Islet precursor cell (in vitro differentiated cells): ENCODE measurements at regions not wholly inside any gene's neighbourhood (a gene's known extent, or its start where the extent isn't known, plus 50 kb on each side); places are given as distances from the start of the nearest gene placed in this dataset.
"Not testable (repeated sequence)": the region's sequence is repeated elsewhere in the genome, so short reads cannot be mapped to it uniquely, and the experiment has no call there.

Experiments
- DNase-seq: peaks from one replicate; pipeline ENCODE4 v3.0.0-alpha.2; 2018

GRCh38 chr18:1048032-1048431 lies 143.4 kb downstream of the ADCYAP1 start:
- no peak for DNase-seq

GRCh38 chr18:1049173-1049572 lies 144.5 kb downstream of the ADCYAP1 start:
- no peak for DNase-seq

- no peak for DNase-seq
These were observed 145.5 kb downstream of the ADCYAP1 start for GRCh38 chr18:1050012-1050657.

- no peak for DNase-seq
These were observed 147.6 kb downstream of the ADCYAP1 start for GRCh38 chr18:1052301-1052700.

- DNase-seq: no peak
These were observed 149.0 kb downstream of the ADCYAP1 start for GRCh38 chr18:1053331-1054315.

- DNase-seq: no peak
These were observed 151.7 kb downstream of the ADCYAP1 start for GRCh38 chr18:1056404-1056803.

- no peak for DNase-seq
These were observed 152.7 kb downstream of the ADCYAP1 start for GRCh38 chr18:1057367-1057766.

- DNase-seq: peak; percentile 56
These were observed 157.9 kb downstream of the ADCYAP1 start for GRCh38 chr18:1062588-1062987.

- no peak for DNase-seq
These were observed 170.7 kb downstream of the ADCYAP1 start for GRCh38 chr18:1075322-1075721.

GRCh38 chr18:1075876-1076275 lies 171.2 kb downstream of the ADCYAP1 start:
- DNase-seq: no peak

GRCh38 chr18:1078301-1078700 lies 173.6 kb downstream of the ADCYAP1 start:
- peak; percentile 48 for DNase-seq

- DNase-seq: not testable (repeated sequence)
These were observed 179.0 kb downstream of the ADCYAP1 start for GRCh38 chr18:1083675-1084074.

- DNase-seq: no peak
These were observed 186.1 kb downstream of the ADCYAP1 start for GRCh38 chr18:1090758-1091157.

GRCh38 chr18:1092228-1092627 lies 187.6 kb downstream of the ADCYAP1 start:
- peak; percentile 59 for DNase-seq

- no peak for DNase-seq
These were observed 189.7 kb downstream of the ADCYAP1 start for GRCh38 chr18:1094409-1094808.

- not testable (repeated sequence) for DNase-seq
These were observed 193.5 kb downstream of the ADCYAP1 start for GRCh38 chr18:1097991-1098735.

GRCh38 chr18:1102848-1103247 lies 198.2 kb downstream of the ADCYAP1 start:
- DNase-seq: no peak

- no peak for DNase-seq
These were observed 198.9 kb downstream of the ADCYAP1 start for GRCh38 chr18:1103537-1103936.

GRCh38 chr18:1104181-1104881 lies 199.7 kb downstream of the ADCYAP1 start:
- no peak for DNase-seq

GRCh38 chr18:1124495-1124894 lies 219.8 kb downstream of the ADCYAP1 start:
- DNase-seq: no peak

GRCh38 chr18:1133541-1133940 lies 228.9 kb downstream of the ADCYAP1 start:
- no peak for DNase-seq

GRCh38 chr18:1147730-1148129 lies 243.1 kb downstream of the ADCYAP1 start:
- peak; percentile 64 for DNase-seq

- no peak for DNase-seq
These were observed 245.0 kb downstream of the ADCYAP1 start for GRCh38 chr18:1149709-1150108.
